Panc1 (cell line): ENCODE measurements at regions not wholly inside any gene's neighbourhood (a gene's known extent, or its start where the extent isn't known, plus 50 kb on each side); places are given as distances from the start of the nearest gene placed in this dataset.

Source experiments
- POLR2AphosphoS5 ChIP-seq: IDR thresholded peaks from 2 replicates; pipeline ENCODE4 v1.6.1; 2012; ENCODE audit warnings: mild to moderate bottlenecking, low read depth, low read length, moderate library complexity
- SIN3A ChIP-seq: IDR thresholded peaks from 2 replicates; pipeline ENCODE4 v1.6.1; 2012; ENCODE audit warnings: low read depth, mild to moderate bottlenecking, low read length, moderate library complexity, borderline replicate concordance; ENCODE audit not compliant: insufficient read depth
- TCF7L2 ChIP-seq: IDR thresholded peaks from 2 replicates; pipeline ENCODE4 v1.6.1; 2011; ENCODE audit warnings: mild to moderate bottlenecking, low read depth, low read length, inconsistent platforms
- TF ChIP-seq, protein P1 (sequence below): fragments of 450-650 bp; IDR thresholded peaks from 2 replicates; pipeline ENCODE4 v1.5.1; 2017; ENCODE audit warnings: mild to moderate bottlenecking
- TF ChIP-seq, protein P2 (sequence below), 2 experiments: IDR thresholded peaks; 2 replicates each; pipeline ENCODE4 v1.6.1; 2011 to 2012; ENCODE audit warnings: low read depth in 2 of 2, control low read depth in 1 of 2, low read length in 1 of 2, mild to moderate bottlenecking in 1 of 2, moderate library complexity in 1 of 2; ENCODE audit not compliant: insufficient read depth in 1 of 2

DNA sequence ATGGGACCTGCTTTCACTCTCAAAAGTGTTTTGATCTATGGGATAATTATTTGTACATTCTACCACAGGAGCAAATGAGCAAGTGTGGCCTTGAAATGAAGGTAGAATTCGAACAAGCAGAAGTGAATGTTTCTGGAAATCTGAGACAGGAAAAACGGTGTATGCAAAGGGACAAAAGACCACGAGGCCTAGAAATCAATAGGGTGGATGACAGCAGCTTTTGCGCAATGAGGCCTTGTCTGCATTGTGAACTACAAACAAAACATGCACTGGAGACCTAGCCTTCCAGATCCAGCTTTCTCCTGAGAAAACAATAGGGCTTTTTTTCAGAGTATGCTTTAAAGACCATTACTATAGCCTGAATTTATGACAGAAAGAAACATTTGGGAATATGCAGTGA is 1137.0 kb downstream of the ROBO2 start:
- TF ChIP-seq, protein P1, sequence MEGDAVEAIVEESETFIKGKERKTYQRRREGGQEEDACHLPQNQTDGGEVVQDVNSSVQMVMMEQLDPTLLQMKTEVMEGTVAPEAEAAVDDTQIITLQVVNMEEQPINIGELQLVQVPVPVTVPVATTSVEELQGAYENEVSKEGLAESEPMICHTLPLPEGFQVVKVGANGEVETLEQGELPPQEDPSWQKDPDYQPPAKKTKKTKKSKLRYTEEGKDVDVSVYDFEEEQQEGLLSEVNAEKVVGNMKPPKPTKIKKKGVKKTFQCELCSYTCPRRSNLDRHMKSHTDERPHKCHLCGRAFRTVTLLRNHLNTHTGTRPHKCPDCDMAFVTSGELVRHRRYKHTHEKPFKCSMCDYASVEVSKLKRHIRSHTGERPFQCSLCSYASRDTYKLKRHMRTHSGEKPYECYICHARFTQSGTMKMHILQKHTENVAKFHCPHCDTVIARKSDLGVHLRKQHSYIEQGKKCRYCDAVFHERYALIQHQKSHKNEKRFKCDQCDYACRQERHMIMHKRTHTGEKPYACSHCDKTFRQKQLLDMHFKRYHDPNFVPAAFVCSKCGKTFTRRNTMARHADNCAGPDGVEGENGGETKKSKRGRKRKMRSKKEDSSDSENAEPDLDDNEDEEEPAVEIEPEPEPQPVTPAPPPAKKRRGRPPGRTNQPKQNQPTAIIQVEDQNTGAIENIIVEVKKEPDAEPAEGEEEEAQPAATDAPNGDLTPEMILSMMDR: no peak
- TF ChIP-seq POLR2AphosphoS5: no peak
- TF ChIP-seq SIN3A: no peak
- TF ChIP-seq, protein P2, sequence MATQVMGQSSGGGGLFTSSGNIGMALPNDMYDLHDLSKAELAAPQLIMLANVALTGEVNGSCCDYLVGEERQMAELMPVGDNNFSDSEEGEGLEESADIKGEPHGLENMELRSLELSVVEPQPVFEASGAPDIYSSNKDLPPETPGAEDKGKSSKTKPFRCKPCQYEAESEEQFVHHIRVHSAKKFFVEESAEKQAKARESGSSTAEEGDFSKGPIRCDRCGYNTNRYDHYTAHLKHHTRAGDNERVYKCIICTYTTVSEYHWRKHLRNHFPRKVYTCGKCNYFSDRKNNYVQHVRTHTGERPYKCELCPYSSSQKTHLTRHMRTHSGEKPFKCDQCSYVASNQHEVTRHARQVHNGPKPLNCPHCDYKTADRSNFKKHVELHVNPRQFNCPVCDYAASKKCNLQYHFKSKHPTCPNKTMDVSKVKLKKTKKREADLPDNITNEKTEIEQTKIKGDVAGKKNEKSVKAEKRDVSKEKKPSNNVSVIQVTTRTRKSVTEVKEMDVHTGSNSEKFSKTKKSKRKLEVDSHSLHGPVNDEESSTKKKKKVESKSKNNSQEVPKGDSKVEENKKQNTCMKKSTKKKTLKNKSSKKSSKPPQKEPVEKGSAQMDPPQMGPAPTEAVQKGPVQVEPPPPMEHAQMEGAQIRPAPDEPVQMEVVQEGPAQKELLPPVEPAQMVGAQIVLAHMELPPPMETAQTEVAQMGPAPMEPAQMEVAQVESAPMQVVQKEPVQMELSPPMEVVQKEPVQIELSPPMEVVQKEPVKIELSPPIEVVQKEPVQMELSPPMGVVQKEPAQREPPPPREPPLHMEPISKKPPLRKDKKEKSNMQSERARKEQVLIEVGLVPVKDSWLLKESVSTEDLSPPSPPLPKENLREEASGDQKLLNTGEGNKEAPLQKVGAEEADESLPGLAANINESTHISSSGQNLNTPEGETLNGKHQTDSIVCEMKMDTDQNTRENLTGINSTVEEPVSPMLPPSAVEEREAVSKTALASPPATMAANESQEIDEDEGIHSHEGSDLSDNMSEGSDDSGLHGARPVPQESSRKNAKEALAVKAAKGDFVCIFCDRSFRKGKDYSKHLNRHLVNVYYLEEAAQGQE (IDR thresholded peaks at IDR 0.05; ENCODE audit: insufficient read depth in 1 of 2, low read depth in 2 of 2, low read length in 1 of 2): no peak
- no peak for TF ChIP-seq TCF7L2
